ENCODE measurements at regions not wholly inside any gene's neighbourhood (a gene's known extent, or its start where the extent isn't known, plus 50 kb on each side); places are given as distances from the start of the nearest gene placed in this dataset.

DNA sequence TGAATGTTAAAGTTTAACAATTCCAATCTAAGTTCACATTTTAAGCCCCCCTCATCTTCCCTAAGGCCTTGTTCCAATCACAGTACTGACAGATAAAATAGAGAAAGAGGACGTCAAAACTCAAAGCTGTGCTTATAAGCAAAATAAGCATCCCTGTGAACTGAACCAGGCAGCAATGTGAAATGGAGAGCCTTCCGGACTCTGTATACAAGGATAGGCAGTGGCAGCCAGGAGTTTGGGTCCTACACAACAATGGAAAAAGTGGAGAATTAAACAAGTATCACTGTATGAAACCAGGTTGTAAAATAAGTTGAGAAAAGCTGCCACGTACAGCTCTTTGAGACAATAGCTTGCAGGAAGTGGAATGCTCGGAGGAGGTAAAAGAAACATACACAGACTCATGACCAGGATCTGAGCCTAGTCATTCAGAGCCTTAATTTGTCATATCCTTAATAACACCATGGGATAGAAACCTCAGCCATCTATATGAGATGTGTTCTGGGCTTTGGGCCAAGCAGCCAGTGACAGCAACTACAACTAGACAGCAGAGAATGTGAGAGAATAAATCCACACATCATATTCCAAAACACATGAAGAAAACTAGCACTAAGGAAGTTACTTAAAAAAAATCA, 55.2 kb upstream of the PALMD start:
- TF ChIP-seq CTCF (IDR thresholded peaks at IDR 0.05): no peak
- peak in 1 of 2 donors; percentile 23 for DNase-seq
- Histone ChIP-seq H3K9me3 (no peaks in the 10 kb centered on the region), H3K27ac (no peak overlapping the region), H3K27me3 (no peaks in the 10 kb centered on the region), H3K4me1 (no peaks in the 10 kb centered on the region), H3K36me3 (no peaks in the 10 kb centered on the region), H3K4me3 (no peak overlapping the region)
- intact Hi-C loops (cut with DNase I; ENCODE audit: low total_unique reads): no loop called here

- Histone ChIP-seq H3K36me3 (no peaks in the 10 kb centered on the region), H3K27me3 (no peaks in the 10 kb centered on the region), H3K4me3 (no peak overlapping the region), H3K4me1 (no peaks in the 10 kb centered on the region), H3K27ac (no peak overlapping the region), H3K9me3 (no peaks in the 10 kb centered on the region)
- intact Hi-C loops (cut with DNase I; ENCODE audit: low total_unique reads): no loop called here
- no peak for DNase-seq
- no peak for TF ChIP-seq CTCF (IDR thresholded peaks at IDR 0.05)
These were observed 54.0 kb upstream of the PALMD start for GRCh38 chr1:99591886-99592285.

- H3K27ac ChIP-seq: no peak overlapping the region
- intact Hi-C loops (cut with DNase I; ENCODE audit: low total_unique reads): no loop called here
These were observed 51.7 kb upstream of the PALMD start for GRCh38 chr1:99594205-99594604.

DNA sequence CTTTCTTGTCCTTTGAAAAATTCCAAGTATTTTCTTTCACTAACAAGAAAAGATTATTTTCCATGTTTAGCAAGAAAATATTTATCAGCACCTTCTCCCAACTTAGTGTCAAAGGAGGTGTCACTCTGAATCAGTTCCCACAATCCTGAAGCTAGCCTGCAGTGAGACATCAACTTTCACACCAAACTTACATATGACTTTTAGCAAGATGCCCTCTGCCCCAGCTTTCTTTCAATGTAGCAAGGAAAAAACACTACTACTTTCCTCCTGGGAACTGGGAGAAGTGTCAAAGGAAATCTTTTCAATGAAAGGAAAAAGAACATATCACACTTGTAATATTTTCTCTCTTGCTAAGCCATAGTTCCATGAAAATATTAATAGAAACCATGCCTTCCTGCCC, 50.9 kb upstream of the PALMD start:
- DNase-seq: no peak
- no peaks in the 10 kb centered on the region for H3K36me3 ChIP-seq
- no peaks in the 10 kb centered on the region for H3K9me3 ChIP-seq
- no peaks in the 10 kb centered on the region for H3K4me1 ChIP-seq
- intact Hi-C loops (cut with DNase I; ENCODE audit: low total_unique reads): no loop called here
- H3K27me3 ChIP-seq: no peaks in the 10 kb centered on the region
- H3K4me3 ChIP-seq: no peak overlapping the region
- no peak for TF ChIP-seq CTCF (IDR thresholded peaks at IDR 0.05)
- H3K27ac ChIP-seq: no peak overlapping the region

More at GRCh38 chr1:99594205-99594604, 51.7 kb upstream of the PALMD start:
- Histone ChIP-seq H3K36me3 (no peaks in the 10 kb centered on the region), H3K27me3 (no peaks in the 10 kb centered on the region), H3K4me1 (no peaks in the 10 kb centered on the region), H3K9me3 (no peaks in the 10 kb centered on the region), H3K4me3 (no peak overlapping the region)
- no peak for DNase-seq
- no peak for TF ChIP-seq CTCF (IDR thresholded peaks at IDR 0.05)

DNA sequence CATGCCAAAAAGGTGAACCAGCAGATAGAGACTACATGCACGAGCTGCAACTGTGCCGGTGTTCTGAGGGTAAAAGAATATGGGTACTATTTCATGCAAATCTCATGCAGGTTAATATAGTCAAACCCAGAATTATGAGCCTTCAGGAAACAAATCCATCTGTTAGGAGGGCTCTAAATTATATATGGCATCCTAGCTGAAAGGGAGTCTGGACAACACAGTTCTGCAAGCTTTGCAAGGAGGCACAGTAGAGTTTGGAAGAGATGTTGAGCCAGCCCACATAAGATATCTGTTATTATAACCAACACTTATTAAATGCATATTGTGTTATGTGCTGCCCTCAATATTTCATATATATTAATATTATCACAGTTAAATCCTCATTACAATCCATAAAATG, 50.5 kb upstream of the PALMD start:
- no peaks in the 10 kb centered on the region for H3K4me1 ChIP-seq
- no peaks in the 10 kb centered on the region for H3K36me3 ChIP-seq
- TF ChIP-seq CTCF (IDR thresholded peaks at IDR 0.05): no peak
- no peaks in the 10 kb centered on the region for H3K9me3 ChIP-seq
- H3K4me3 ChIP-seq: no peak overlapping the region
- H3K27me3 ChIP-seq: no peaks in the 10 kb centered on the region
- no peak for DNase-seq
- intact Hi-C loops (cut with DNase I; ENCODE audit: low total_unique reads): no loop called here
- no peak overlapping the region for H3K27ac ChIP-seq

All from tibial artery (tissue), 4 donors.